ENCODE measurements at regions not wholly inside any gene's neighbourhood (a gene's known extent, or its start where the extent isn't known, plus 50 kb on each side); places are given as distances from the start of the nearest gene placed in this dataset.

GRCh38 chr17:77434136-77435114 is 293.7 kb downstream of the SEC14L1 start:
- no peak for DNase-seq (ENCODE audit: extremely low spot score in 2 of 2)
- no peaks in the 10 kb centered on the region for H3K36me3 ChIP-seq
- H3K27ac ChIP-seq, result peak overlapping the region; percentile 81
- H3K27me3 ChIP-seq, result no peaks in the 10 kb centered on the region
- peaks cover 100% of the 10 kb centered on the region for H3K4me1 ChIP-seq
- peak overlapping the region; percentile 1 to 30 for H3K4me3 ChIP-seq
- no peaks in the 10 kb centered on the region for H3K9me3 ChIP-seq
- TF ChIP-seq POLR2A (IDR thresholded peaks at IDR 0.05), result no peak
- TF ChIP-seq POLR2AphosphoS5 (IDR thresholded peaks at IDR 0.05; ENCODE audit: insufficient read depth in 1 of 2, low read depth in 1 of 2), result no peak
- TF ChIP-seq, protein P1, sequence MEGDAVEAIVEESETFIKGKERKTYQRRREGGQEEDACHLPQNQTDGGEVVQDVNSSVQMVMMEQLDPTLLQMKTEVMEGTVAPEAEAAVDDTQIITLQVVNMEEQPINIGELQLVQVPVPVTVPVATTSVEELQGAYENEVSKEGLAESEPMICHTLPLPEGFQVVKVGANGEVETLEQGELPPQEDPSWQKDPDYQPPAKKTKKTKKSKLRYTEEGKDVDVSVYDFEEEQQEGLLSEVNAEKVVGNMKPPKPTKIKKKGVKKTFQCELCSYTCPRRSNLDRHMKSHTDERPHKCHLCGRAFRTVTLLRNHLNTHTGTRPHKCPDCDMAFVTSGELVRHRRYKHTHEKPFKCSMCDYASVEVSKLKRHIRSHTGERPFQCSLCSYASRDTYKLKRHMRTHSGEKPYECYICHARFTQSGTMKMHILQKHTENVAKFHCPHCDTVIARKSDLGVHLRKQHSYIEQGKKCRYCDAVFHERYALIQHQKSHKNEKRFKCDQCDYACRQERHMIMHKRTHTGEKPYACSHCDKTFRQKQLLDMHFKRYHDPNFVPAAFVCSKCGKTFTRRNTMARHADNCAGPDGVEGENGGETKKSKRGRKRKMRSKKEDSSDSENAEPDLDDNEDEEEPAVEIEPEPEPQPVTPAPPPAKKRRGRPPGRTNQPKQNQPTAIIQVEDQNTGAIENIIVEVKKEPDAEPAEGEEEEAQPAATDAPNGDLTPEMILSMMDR (IDR thresholded peaks at IDR 0.05), result no peak
- intact Hi-C loops (cut with DNase I), result loop anchor here (5.0 kb wide), 1 partner anchor 102 kb away; no protein-coding TSS in a partner anchor

- TF ChIP-seq POLR2AphosphoS5 (IDR thresholded peaks at IDR 0.05; ENCODE audit: insufficient read depth in 1 of 2, low read depth in 1 of 2) (no peak), POLR2A (IDR thresholded peaks at IDR 0.05) (no peak)
- TF ChIP-seq, protein P1 (IDR thresholded peaks at IDR 0.05), result no peak
- peak overlapping the region; percentile 81 for H3K27ac ChIP-seq
- H3K36me3 ChIP-seq, result no peaks in the 10 kb centered on the region
- intact Hi-C loops (cut with DNase I), result no loop called here
- DNase-seq (ENCODE audit: extremely low spot score in 2 of 2), result no peak
- peaks cover 100% of the 10 kb centered on the region for H3K4me1 ChIP-seq
- no peak overlapping the region for H3K4me3 ChIP-seq
- no peaks in the 10 kb centered on the region for H3K9me3 ChIP-seq
- no peaks in the 10 kb centered on the region for H3K27me3 ChIP-seq
These were observed 294.7 kb downstream of the SEC14L1 start for GRCh38 chr17:77435272-77436057.

DNA sequence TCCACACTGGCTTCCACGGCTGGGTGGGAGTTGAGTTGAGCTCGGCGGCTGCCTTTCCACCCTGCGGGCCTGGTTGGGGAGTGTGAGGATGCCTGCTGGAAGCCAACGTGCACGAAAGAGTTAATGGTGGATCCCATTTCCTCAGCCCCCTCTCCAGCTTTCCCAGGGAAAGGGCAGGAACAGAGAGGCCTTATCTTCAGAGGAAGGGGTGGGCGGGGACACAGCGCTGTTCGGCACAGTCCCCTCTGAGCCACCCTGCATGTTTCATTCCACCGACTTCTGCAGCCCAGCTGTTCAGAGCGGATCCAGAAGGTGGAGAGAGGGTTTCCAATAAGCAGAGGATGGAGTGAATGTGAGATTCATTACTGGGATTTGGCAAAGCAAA is 295.3 kb downstream of the SEC14L1 start:
- peaks cover 100% of the 10 kb centered on the region for H3K4me1 ChIP-seq
- no peaks in the 10 kb centered on the region for H3K9me3 ChIP-seq
- H3K36me3 ChIP-seq, result no peaks in the 10 kb centered on the region
- intact Hi-C loops (cut with DNase I), result no loop called here
- DNase-seq (ENCODE audit: extremely low spot score in 2 of 2), result no peak
- peak overlapping the region; percentile 81 for H3K27ac ChIP-seq
- TF ChIP-seq POLR2A (IDR thresholded peaks at IDR 0.05) (no peak), POLR2AphosphoS5 (IDR thresholded peaks at IDR 0.05; ENCODE audit: insufficient read depth in 1 of 2, low read depth in 1 of 2) (no peak)
- TF ChIP-seq, protein P1 (IDR thresholded peaks at IDR 0.05), result no peak
- no peaks in the 10 kb centered on the region for H3K27me3 ChIP-seq
- no peak overlapping the region for H3K4me3 ChIP-seq

DNA sequence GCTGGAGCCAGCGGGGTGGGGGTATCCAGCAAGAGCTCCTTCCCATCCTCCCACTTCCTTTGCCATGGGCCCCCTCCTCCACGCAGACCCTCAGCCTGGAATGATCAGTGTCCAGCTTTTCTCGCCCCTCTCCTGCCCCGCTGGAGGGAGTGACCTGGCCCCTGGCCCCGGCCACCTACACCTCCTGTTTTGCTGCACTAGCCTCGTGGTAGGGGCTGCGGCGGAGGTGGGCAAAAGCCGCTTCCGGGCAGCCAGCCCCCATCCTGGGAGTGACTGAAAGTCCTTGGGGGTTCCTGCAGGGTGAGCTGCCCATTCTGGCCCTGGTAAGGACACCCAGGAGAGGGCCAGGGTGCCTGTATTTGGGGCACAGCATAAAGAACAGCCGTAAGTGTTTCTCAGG is 295.7 kb downstream of the SEC14L1 start:
- no peak overlapping the region for H3K4me3 ChIP-seq
- no peak for DNase-seq (ENCODE audit: extremely low spot score in 2 of 2)
- intact Hi-C loops (cut with DNase I), result no loop called here
- H3K36me3 ChIP-seq, result no peaks in the 10 kb centered on the region
- TF ChIP-seq POLR2A (IDR thresholded peaks at IDR 0.05), result no peak
- TF ChIP-seq, protein P1 (IDR thresholded peaks at IDR 0.05), result no peak
- no peak for TF ChIP-seq POLR2AphosphoS5 (IDR thresholded peaks at IDR 0.05; ENCODE audit: insufficient read depth in 1 of 2, low read depth in 1 of 2)
- H3K27ac ChIP-seq, result peak overlapping the region; percentile 81
- no peaks in the 10 kb centered on the region for H3K9me3 ChIP-seq
- H3K27me3 ChIP-seq, result no peaks in the 10 kb centered on the region
- peaks cover 100% of the 10 kb centered on the region for H3K4me1 ChIP-seq

Data from vagina (tissue), 2 donors.